GM12891 (cell line): ENCODE measurements at regions not wholly inside any gene's neighbourhood (a gene's known extent, or its start where the extent isn't known, plus 50 kb on each side); places are given as distances from the start of the nearest gene placed in this dataset.

Experiments used
- PAX5 ChIP-seq: IDR thresholded peaks from 2 replicates; pipeline ENCODE4 v1.6.1; 2011; ENCODE audit warnings: low read length, moderate library complexity, mild to moderate bottlenecking; ENCODE audit not compliant: insufficient read depth, severe bottlenecking
- POLR2A ChIP-seq: IDR thresholded peaks from 2 replicates; pipeline ENCODE4 v1.6.1; 2011; ENCODE audit warnings: low read depth, low read length, control low read depth
- POLR2AphosphoS5 ChIP-seq: IDR thresholded peaks from 2 replicates; pipeline ENCODE4 v1.6.1; 2011; ENCODE audit warnings: low read depth, low read length, control low read depth
- POU2F2 ChIP-seq: IDR thresholded peaks from 2 replicates; pipeline ENCODE4 v1.6.1; 2011; ENCODE audit warnings: low read depth, mild to moderate bottlenecking, control low read depth, low read length, moderate library complexity
- SPI1 ChIP-seq: IDR thresholded peaks from 2 replicates; pipeline ENCODE4 v1.6.1; 2011; ENCODE audit warnings: low read depth, low read length, control low read depth
- TAF1 ChIP-seq: IDR thresholded peaks from 2 replicates; pipeline ENCODE4 v1.6.1; 2011; ENCODE audit warnings: low read depth, low read length, control low read depth

- TF ChIP-seq POLR2A = no peak
- TF ChIP-seq POLR2AphosphoS5 = no peak
- TF ChIP-seq PAX5 = no peak
- TF ChIP-seq TAF1 = no peak
- TF ChIP-seq SPI1 = no peak
- no peak for TF ChIP-seq POU2F2
Observed at GRCh38 chr4:189265515-189265914, 675.2 kb upstream of the FRG1 start.
